GM23338 (cell line): ENCODE measurements at regions not wholly inside any gene's neighbourhood (a gene's known extent, or its start where the extent isn't known, plus 50 kb on each side); places are given as distances from the start of the nearest gene placed in this dataset.

Experiments used
- CREB1 ChIP-seq: fragments of 250-450 bp; sonication (Bioruptor Pico); IDR thresholded peaks from 2 replicates; pipeline ENCODE4 v1.5.0; 2020; ENCODE audit warnings: low read depth, mild to moderate bottlenecking, moderate library complexity
- CTCF ChIP-seq, 2 experiments: fragments of 200-600 bp in 1 of 2; sonication (generic) in 1 of 2; conservative IDR thresholded peaks; 2 replicates each; pipeline versions ENCODE4 v1.5.1 to v1.6.1; 2016 to 2017; ENCODE audit warnings: antibody characterized with exemption in 2 of 2, low read depth in 2 of 2, mild to moderate bottlenecking in 2 of 2, moderate library complexity in 1 of 2
- ETS1 ChIP-seq: IDR thresholded peaks from 2 replicates; pipeline ENCODE4 v1.6.1; 2016; ENCODE audit warnings: antibody characterized with exemption
- EZH2 ChIP-seq: fragments of 200-600 bp; sonication (generic); IDR thresholded peaks from one replicate; pipeline ENCODE4 v1.8.0; 2017; ENCODE audit warnings: antibody characterized with exemption, mild to moderate bottlenecking, low read depth; ENCODE audit not compliant: unreplicated experiment
- EZH2phosphoT487 ChIP-seq: fragments of 200-600 bp; sonication (generic); IDR thresholded peaks from one replicate; pipeline ENCODE4 v1.8.1; 2018; ENCODE audit warnings: antibody characterized with exemption; ENCODE audit not compliant: unreplicated experiment
- NANOG ChIP-seq: IDR thresholded peaks from 2 replicates; pipeline ENCODE4 v1.6.1; 2016; ENCODE audit warnings: antibody characterized with exemption, borderline replicate concordance
- POLR2AphosphoS5 ChIP-seq: IDR thresholded peaks from 2 replicates; pipeline ENCODE4 v1.6.1; 2016; ENCODE audit warnings: antibody characterized with exemption, low read depth
- STAT1 ChIP-seq: IDR thresholded peaks from one replicate; pipeline ENCODE4 v1.6.1; 2016; ENCODE audit warnings: antibody characterized with exemption; ENCODE audit not compliant: unreplicated experiment
- ZNF114 ChIP-seq: fragments of 250-450 bp; sonication (Bioruptor Pico); IDR thresholded peaks from 2 replicates; pipeline ENCODE4 v1.5.0; 2020; ENCODE audit warnings: mild to moderate bottlenecking, moderate library complexity
- ZNF331 ChIP-seq: fragments of 250-450 bp; sonication (Bioruptor Pico); IDR thresholded peaks from 2 replicates; pipeline ENCODE4 v1.5.0; 2020; ENCODE audit warnings: low read depth, mild to moderate bottlenecking, moderate library complexity
- TF ChIP-seq, protein P1 (sequence below): IDR thresholded peaks from one replicate; pipeline ENCODE4 v1.6.1; 2018; ENCODE audit warnings: antibody characterized with exemption; ENCODE audit not compliant: unreplicated experiment

GRCh38 chr3:194265505-194265892 is 85.6 kb downstream of the CPN2 start:
- TF ChIP-seq, protein P1, sequence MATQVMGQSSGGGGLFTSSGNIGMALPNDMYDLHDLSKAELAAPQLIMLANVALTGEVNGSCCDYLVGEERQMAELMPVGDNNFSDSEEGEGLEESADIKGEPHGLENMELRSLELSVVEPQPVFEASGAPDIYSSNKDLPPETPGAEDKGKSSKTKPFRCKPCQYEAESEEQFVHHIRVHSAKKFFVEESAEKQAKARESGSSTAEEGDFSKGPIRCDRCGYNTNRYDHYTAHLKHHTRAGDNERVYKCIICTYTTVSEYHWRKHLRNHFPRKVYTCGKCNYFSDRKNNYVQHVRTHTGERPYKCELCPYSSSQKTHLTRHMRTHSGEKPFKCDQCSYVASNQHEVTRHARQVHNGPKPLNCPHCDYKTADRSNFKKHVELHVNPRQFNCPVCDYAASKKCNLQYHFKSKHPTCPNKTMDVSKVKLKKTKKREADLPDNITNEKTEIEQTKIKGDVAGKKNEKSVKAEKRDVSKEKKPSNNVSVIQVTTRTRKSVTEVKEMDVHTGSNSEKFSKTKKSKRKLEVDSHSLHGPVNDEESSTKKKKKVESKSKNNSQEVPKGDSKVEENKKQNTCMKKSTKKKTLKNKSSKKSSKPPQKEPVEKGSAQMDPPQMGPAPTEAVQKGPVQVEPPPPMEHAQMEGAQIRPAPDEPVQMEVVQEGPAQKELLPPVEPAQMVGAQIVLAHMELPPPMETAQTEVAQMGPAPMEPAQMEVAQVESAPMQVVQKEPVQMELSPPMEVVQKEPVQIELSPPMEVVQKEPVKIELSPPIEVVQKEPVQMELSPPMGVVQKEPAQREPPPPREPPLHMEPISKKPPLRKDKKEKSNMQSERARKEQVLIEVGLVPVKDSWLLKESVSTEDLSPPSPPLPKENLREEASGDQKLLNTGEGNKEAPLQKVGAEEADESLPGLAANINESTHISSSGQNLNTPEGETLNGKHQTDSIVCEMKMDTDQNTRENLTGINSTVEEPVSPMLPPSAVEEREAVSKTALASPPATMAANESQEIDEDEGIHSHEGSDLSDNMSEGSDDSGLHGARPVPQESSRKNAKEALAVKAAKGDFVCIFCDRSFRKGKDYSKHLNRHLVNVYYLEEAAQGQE, result no peak
- TF ChIP-seq CREB1 (no peak), STAT1 (no peak), CTCF (conservative IDR thresholded peaks at IDR 0.05; ENCODE audit: low read depth in 2 of 2) (no peak), ZNF331 (no peak), POLR2AphosphoS5 (no peak), EZH2 (no peak), ZNF114 (CRISPR knock-in tag) (no peak), ETS1 (no peak), EZH2phosphoT487 (no peak), NANOG (no peak)
